Suprapubic skin (tissue), 4 donors: ENCODE measurements at regions not wholly inside any gene's neighbourhood (a gene's known extent, or its start where the extent isn't known, plus 50 kb on each side); places are given as distances from the start of the nearest gene placed in this dataset.
"Not testable (repeated sequence)": the region's sequence is repeated elsewhere in the genome, so short reads cannot be mapped to it uniquely, and the experiment has no call there.

ENCODE experiments used
- DNase-seq, 2 donors: peaks; one replicate each; pipeline ENCODE4 v3.0.0-alpha.2; 2019; ENCODE audit warnings: low spot score in 2 of 2
- H3K27ac ChIP-seq: fragments of 200-600 bp; sonication (generic); one replicate; pipeline ENCODE4 v1.5.1; 2019
- H3K27me3 ChIP-seq: fragments of 200-600 bp; sonication (generic); one replicate; pipeline ENCODE4 v1.5.1; 2019
- H3K36me3 ChIP-seq: fragments of 200-600 bp; sonication (generic); one replicate; pipeline ENCODE4 v1.5.1; 2019
- H3K4me1 ChIP-seq: fragments of 200-600 bp; sonication (generic); one replicate; pipeline ENCODE4 v1.5.1; 2019
- H3K4me3 ChIP-seq: fragments of 200-600 bp; sonication (generic); one replicate; pipeline ENCODE4 v1.5.1; 2019; ENCODE audit warnings: mild to moderate bottlenecking
- H3K9me3 ChIP-seq: fragments of 200-600 bp; sonication (generic); one replicate; pipeline ENCODE4 v1.5.1; 2019
- CTCF ChIP-seq, 2 donors: fragments of 200-600 bp in 1 of 2; fragments of 450-650 bp in 1 of 2; sonication (generic) in 1 of 2; IDR thresholded peaks; one replicate each; pipeline ENCODE4 v1.5.1; 2016 to 2019; ENCODE audit warnings: antibody characterized with exemption in 2 of 2, mild to moderate bottlenecking in 1 of 2, moderate library complexity in 1 of 2
- EP300 ChIP-seq: sonication (generic); formaldehyde crosslinking; IDR thresholded peaks from one replicate; pipeline ENCODE4 v1.6.1; 2017; ENCODE audit warnings: antibody characterized with exemption
- POLR2A ChIP-seq, 2 donors: fragments of 450-650 bp; IDR thresholded peaks; one replicate each; pipeline ENCODE4 v1.6.1; 2017; ENCODE audit warnings: antibody characterized with exemption in 2 of 2, mild to moderate bottlenecking in 2 of 2, moderate library complexity in 2 of 2
- POLR2AphosphoS5 ChIP-seq, 3 donors: sonication (generic); formaldehyde crosslinking; IDR thresholded peaks; one replicate each; pipeline ENCODE4 v1.6.1; 2017; ENCODE audit warnings: antibody characterized with exemption in 3 of 3
- WGBS: methylation state at CpG from one replicate; pipeline ENCODE4 v1.1.5; 2018; 5-methylcytosine and 5-hydroxymethylcytosine counted together

GRCh38 chr6:81023709-81024108, 728.8 kb downstream of the TENT5A start:
- no peak for DNase-seq
- Histone ChIP-seq H3K4me3 (no peak overlapping the region), H3K27ac (no peak overlapping the region), H3K4me1 (no peaks in the 10 kb centered on the region), H3K9me3 (peaks cover 14% of the 10 kb centered on the region), H3K27me3 (no peaks in the 10 kb centered on the region), H3K36me3 (no peaks in the 10 kb centered on the region)
- 97% methylated on average over 1 of the region's 1 CpG for WGBS
- TF ChIP-seq POLR2A (IDR thresholded peaks at IDR 0.05) (no peak), POLR2AphosphoS5 (IDR thresholded peaks at IDR 0.05) (no peak), CTCF (IDR thresholded peaks at IDR 0.05) (no peak), EP300 (no peak)

- no peak for DNase-seq
- H3K4me3 ChIP-seq = no peak overlapping the region
- peaks cover 15% of the 10 kb centered on the region for H3K9me3 ChIP-seq
- TF ChIP-seq CTCF (IDR thresholded peaks at IDR 0.05) = no peak
- H3K4me1 ChIP-seq = no peaks in the 10 kb centered on the region
- H3K27me3 ChIP-seq = no peaks in the 10 kb centered on the region
- no peaks in the 10 kb centered on the region for H3K36me3 ChIP-seq
- 70% methylated on average over 1 of the region's 1 CpG for WGBS
- H3K27ac ChIP-seq = no peak overlapping the region
Observed at GRCh38 chr6:81023007-81023582, 729.4 kb downstream of the TENT5A start.

GRCh38 chr6:81017586-81017985, 734.9 kb downstream of the TENT5A start:
- H3K36me3 ChIP-seq, H3K27me3 ChIP-seq, H3K4me1 ChIP-seq, DNase-seq, H3K27ac ChIP-seq, H3K4me3 ChIP-seq: not testable (repeated sequence)
- peaks cover 19% of the 10 kb centered on the region for H3K9me3 ChIP-seq
- no CpG with 5 or more reads among the region's 6 CpGs for WGBS

- Histone ChIP-seq H3K27me3 (no peaks in the 10 kb centered on the region), H3K4me3 (no peak overlapping the region), H3K36me3 (no peaks in the 10 kb centered on the region), H3K4me1 (no peaks in the 10 kb centered on the region), H3K9me3 (peaks cover 5% of the 10 kb centered on the region), H3K27ac (no peak overlapping the region)
- no peak for TF ChIP-seq CTCF (IDR thresholded peaks at IDR 0.05)
- DNase-seq = no peak
Observed at GRCh38 chr6:81003894-81004293, 748.6 kb downstream of the TENT5A start.

GRCh38 chr6:81003156-81003555, 749.3 kb downstream of the TENT5A start:
- 61% methylated on average over 2 of the region's 2 CpGs for WGBS
- no peaks in the 10 kb centered on the region for H3K36me3 ChIP-seq
- peaks cover 5% of the 10 kb centered on the region for H3K9me3 ChIP-seq
- no peaks in the 10 kb centered on the region for H3K27me3 ChIP-seq
- H3K27ac ChIP-seq = no peak overlapping the region
- H3K4me1 ChIP-seq = no peaks in the 10 kb centered on the region
- H3K4me3 ChIP-seq = no peak overlapping the region
- DNase-seq = no peak
- no peak for TF ChIP-seq POLR2AphosphoS5 (IDR thresholded peaks at IDR 0.05)

GRCh38 chr6:81002126-81002525, 750.4 kb downstream of the TENT5A start:
- no peak for DNase-seq
- H3K9me3 ChIP-seq = peaks cover 5% of the 10 kb centered on the region
- H3K27ac ChIP-seq = no peak overlapping the region
- WGBS = 27% methylated on average over 1 of the region's 1 CpG
- H3K27me3 ChIP-seq = no peaks in the 10 kb centered on the region
- H3K36me3 ChIP-seq = no peaks in the 10 kb centered on the region
- H3K4me1 ChIP-seq = no peaks in the 10 kb centered on the region
- no peak overlapping the region for H3K4me3 ChIP-seq
- TF ChIP-seq POLR2AphosphoS5 (IDR thresholded peaks at IDR 0.05) = no peak
- no peak for TF ChIP-seq EP300
- TF ChIP-seq POLR2A (IDR thresholded peaks at IDR 0.05) = no peak
- no peak for TF ChIP-seq CTCF (IDR thresholded peaks at IDR 0.05)
